Peyer's patch (tissue), 4 donors: ENCODE measurements at regions not wholly inside any gene's neighbourhood (a gene's known extent, or its start where the extent isn't known, plus 50 kb on each side); places are given as distances from the start of the nearest gene placed in this dataset.

Experiments used
- DNase-seq, 3 donors: peaks; one replicate each; pipeline ENCODE4 v3.0.0-alpha.2; 2017 to 2019
- H3K27ac ChIP-seq, 4 donors: fragments of 200-600 bp; sonication (generic); one replicate each; pipeline ENCODE4 v1.5.1; 2016 to 2019
- H3K27me3 ChIP-seq, 2 donors: fragments of 200-600 bp; sonication (generic); one replicate each; pipeline ENCODE4 v1.5.1; 2019
- H3K36me3 ChIP-seq, 3 donors: fragments of 200-600 bp; sonication (generic); one replicate each; pipeline ENCODE4 v1.5.1; 2016 to 2019
- H3K4me1 ChIP-seq, 4 donors: fragments of 200-600 bp; sonication (generic); one replicate each; pipeline ENCODE4 v1.5.1; 2016 to 2019
- H3K4me3 ChIP-seq, 4 donors: fragments of 200-600 bp; sonication (generic); 1 replicate in 3 of 4; 2 replicates in 1 of 4; pipeline ENCODE4 v1.5.1; 2016 to 2019; ENCODE audit warnings: mild to moderate bottlenecking in 1 of 4
- H3K9me3 ChIP-seq, 4 donors: fragments of 200-600 bp; sonication (generic); one replicate each; pipeline ENCODE4 v1.5.1; 2016 to 2019; ENCODE audit warnings: mild to moderate bottlenecking in 1 of 4
- CTCF ChIP-seq, 6 experiments: fragments of 450-650 bp in 4 of 6; fragments of 200-600 bp in 2 of 6; sonication (generic) in 1 of 6; IDR thresholded peaks; one replicate each; pipeline ENCODE4 v1.5.1; 2017 to 2019; ENCODE audit warnings: antibody characterized with exemption in 6 of 6, mild to moderate bottlenecking in 3 of 6, moderate library complexity in 1 of 6
- POLR2A ChIP-seq, 2 donors: fragments of 450-650 bp; IDR thresholded peaks; one replicate each; pipeline ENCODE4 v1.5.1; 2017; ENCODE audit warnings: antibody characterized with exemption in 2 of 2, mild to moderate bottlenecking in 2 of 2, moderate library complexity in 2 of 2

GRCh38 chr2:192311701-192312460 lies 117.1 kb upstream of the TMEFF2 start:
- H3K9me3 ChIP-seq, result no peaks in the 10 kb centered on the region
- no peaks in the 10 kb centered on the region for H3K36me3 ChIP-seq
- TF ChIP-seq CTCF (IDR thresholded peaks at IDR 0.05), result no peak
- TF ChIP-seq POLR2A (IDR thresholded peaks at IDR 0.05), result no peak
- no peak for DNase-seq
- no peak overlapping the region for H3K4me3 ChIP-seq
- no peaks in the 10 kb centered on the region for H3K27me3 ChIP-seq
- H3K4me1 ChIP-seq, result no peaks in the 10 kb centered on the region
- no peak overlapping the region for H3K27ac ChIP-seq

GRCh38 chr2:192307530-192307929 lies 112.8 kb upstream of the TMEFF2 start:
- Histone ChIP-seq H3K4me1 (no peaks in the 10 kb centered on the region), H3K4me3 (no peak overlapping the region), H3K27ac (no peak overlapping the region), H3K9me3 (no peaks in the 10 kb centered on the region), H3K36me3 (no peaks in the 10 kb centered on the region), H3K27me3 (no peaks in the 10 kb centered on the region)
- no peak for TF ChIP-seq CTCF (IDR thresholded peaks at IDR 0.05)
- TF ChIP-seq POLR2A (IDR thresholded peaks at IDR 0.05), result no peak
- no peak for DNase-seq

- Histone ChIP-seq H3K4me3 (no peak overlapping the region), H3K36me3 (no peaks in the 10 kb centered on the region), H3K9me3 (no peaks in the 10 kb centered on the region), H3K27me3 (no peaks in the 10 kb centered on the region), H3K4me1 (no peaks in the 10 kb centered on the region), H3K27ac (no peak overlapping the region)
- TF ChIP-seq CTCF (IDR thresholded peaks at IDR 0.05) (no peak), POLR2A (IDR thresholded peaks at IDR 0.05) (no peak)
- DNase-seq, result no peak
Measured at GRCh38 chr2:192298664-192299063, 103.9 kb upstream of the TMEFF2 start.

GRCh38 chr2:192292478-192292877 lies 97.7 kb upstream of the TMEFF2 start:
- TF ChIP-seq POLR2A (IDR thresholded peaks at IDR 0.05) (no peak), CTCF (IDR thresholded peaks at IDR 0.05) (no peak)
- no peak for DNase-seq
- H3K4me1 ChIP-seq, result no peaks in the 10 kb centered on the region
- H3K4me3 ChIP-seq, result no peak overlapping the region
- no peaks in the 10 kb centered on the region for H3K27me3 ChIP-seq
- no peaks in the 10 kb centered on the region for H3K9me3 ChIP-seq
- no peak overlapping the region for H3K27ac ChIP-seq
- no peaks in the 10 kb centered on the region for H3K36me3 ChIP-seq

- Histone ChIP-seq H3K27ac (no peak overlapping the region), H3K4me1 (no peaks in the 10 kb centered on the region), H3K36me3 (no peaks in the 10 kb centered on the region), H3K4me3 (no peak overlapping the region), H3K9me3 (no peaks in the 10 kb centered on the region), H3K27me3 (no peaks in the 10 kb centered on the region)
- no peak for DNase-seq
- TF ChIP-seq POLR2A (IDR thresholded peaks at IDR 0.05) (no peak), CTCF (IDR thresholded peaks at IDR 0.05) (no peak)
Measured at GRCh38 chr2:192288295-192288694, 93.6 kb upstream of the TMEFF2 start.
